ENCODE measurements at regions not wholly inside any gene's neighbourhood (a gene's known extent, or its start where the extent isn't known, plus 50 kb on each side); places are given as distances from the start of the nearest gene placed in this dataset.

DNA sequence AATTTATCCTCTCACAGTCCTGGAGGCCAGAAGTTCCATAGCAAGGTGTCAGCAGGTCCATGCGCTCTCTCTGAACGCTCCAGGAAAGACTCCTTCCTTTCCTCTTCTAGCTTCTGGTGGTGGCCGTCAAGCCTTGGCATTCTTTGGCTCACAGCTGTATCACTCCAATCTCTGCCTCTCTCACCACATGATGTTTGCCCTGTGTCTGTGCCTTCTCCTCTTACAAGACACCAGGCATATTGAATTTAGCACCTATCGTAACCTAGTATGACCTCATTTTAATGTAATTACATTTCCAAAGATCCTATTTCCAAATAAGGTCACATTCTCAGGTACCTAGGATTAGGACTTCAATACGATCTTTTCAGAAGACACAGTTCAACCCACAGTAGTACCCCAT, 428.5 kb downstream of the CD83 start:
- H3K4me1 Mint-ChIP-seq, result peaks cover 32% of the 10 kb centered on the region
- H3K27ac Mint-ChIP-seq, result no peak overlapping the region

More for the DNA sequence above, 428.5 kb downstream of the CD83 start:
- ATAC-seq, result no peak
- no peaks in the 10 kb centered on the region for H3K36me3 ChIP-seq (ENCODE audit: insufficient read depth)
- H3K4me3 ChIP-seq, result no peak overlapping the region
- H3K9me2 ChIP-seq (ENCODE audit: insufficient read depth), result peaks cover 7% of the 10 kb centered on the region
- no peaks in the 10 kb centered on the region for H3K79me2 ChIP-seq (replicated peaks; ENCODE audit: insufficient read depth)
- no peak overlapping the region for H2AFZ ChIP-seq
- H3K27me3 Mint-ChIP-seq (ENCODE audit: insufficient read depth, low read depth, poor library complexity), result peaks cover 3% of the 10 kb centered on the region
- no peak overlapping the region for H3K27ac ChIP-seq (ENCODE audit: low read depth)
- TF ChIP-seq, protein P1, sequence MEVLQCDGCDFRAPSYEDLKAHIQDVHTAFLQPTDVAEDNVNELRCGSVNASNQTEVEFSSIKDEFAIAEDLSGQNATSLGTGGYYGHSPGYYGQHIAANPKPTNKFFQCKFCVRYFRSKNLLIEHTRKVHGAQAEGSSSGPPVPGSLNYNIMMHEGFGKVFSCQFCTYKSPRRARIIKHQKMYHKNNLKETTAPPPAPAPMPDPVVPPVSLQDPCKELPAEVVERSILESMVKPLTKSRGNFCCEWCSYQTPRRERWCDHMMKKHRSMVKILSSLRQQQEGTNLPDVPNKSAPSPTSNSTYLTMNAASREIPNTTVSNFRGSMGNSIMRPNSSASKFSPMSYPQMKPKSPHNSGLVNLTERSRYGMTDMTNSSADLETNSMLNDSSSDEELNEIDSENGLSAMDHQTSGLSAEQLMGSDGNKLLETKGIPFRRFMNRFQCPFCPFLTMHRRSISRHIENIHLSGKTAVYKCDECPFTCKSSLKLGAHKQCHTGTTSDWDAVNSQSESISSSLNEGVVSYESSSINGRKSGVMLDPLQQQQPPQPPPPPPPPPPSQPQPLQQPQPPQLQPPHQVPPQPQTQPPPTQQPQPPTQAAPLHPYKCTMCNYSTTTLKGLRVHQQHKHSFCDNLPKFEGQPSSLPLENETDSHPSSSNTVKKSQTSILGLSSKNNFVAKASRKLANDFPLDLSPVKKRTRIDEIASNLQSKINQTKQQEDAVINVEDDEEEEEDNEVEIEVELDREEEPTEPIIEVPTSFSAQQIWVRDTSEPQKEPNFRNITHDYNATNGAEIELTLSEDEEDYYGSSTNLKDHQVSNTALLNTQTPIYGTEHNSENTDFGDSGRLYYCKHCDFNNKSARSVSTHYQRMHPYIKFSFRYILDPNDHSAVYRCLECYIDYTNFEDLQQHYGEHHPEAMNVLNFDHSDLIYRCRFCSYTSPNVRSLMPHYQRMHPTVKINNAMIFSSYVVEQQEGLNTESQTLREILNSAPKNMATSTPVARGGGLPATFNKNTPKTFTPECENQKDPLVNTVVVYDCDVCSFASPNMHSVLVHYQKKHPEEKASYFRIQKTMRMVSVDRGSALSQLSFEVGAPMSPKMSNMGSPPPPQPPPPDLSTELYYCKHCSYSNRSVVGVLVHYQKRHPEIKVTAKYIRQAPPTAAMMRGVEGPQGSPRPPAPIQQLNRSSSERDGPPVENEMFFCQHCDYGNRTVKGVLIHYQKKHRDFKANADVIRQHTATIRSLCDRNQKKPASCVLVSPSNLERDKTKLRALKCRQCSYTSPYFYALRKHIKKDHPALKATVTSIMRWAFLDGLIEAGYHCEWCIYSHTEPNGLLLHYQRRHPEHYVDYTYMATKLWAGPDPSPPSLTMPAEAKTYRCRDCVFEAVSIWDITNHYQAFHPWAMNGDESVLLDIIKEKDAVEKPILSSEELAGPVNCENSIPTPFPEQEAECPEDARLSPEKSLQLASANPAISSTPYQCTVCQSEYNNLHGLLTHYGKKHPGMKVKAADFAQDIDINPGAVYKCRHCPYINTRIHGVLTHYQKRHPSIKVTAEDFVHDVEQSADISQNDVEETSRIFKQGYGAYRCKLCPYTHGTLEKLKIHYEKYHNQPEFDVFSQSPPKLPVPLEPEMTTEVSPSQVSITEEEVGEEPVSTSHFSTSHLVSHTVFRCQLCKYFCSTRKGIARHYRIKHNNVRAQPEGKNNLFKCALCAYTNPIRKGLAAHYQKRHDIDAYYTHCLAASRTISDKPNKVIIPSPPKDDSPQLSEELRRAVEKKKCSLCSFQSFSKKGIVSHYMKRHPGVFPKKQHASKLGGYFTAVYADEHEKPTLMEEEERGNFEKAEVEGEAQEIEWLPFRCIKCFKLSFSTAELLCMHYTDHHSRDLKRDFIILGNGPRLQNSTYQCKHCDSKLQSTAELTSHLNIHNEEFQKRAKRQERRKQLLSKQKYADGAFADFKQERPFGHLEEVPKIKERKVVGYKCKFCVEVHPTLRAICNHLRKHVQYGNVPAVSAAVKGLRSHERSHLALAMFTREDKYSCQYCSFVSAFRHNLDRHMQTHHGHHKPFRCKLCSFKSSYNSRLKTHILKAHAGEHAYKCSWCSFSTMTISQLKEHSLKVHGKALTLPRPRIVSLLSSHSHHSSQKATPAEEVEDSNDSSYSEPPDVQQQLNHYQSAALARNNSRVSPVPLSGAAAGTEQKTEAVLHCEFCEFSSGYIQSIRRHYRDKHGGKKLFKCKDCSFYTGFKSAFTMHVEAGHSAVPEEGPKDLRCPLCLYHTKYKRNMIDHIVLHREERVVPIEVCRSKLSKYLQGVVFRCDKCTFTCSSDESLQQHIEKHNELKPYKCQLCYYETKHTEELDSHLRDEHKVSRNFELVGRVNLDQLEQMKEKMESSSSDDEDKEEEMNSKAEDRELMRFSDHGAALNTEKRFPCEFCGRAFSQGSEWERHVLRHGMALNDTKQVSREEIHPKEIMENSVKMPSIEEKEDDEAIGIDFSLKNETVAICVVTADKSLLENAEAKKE (CRISPR knock-in tag; IDR thresholded peaks at IDR 0.05), result no peak
- TF ChIP-seq, protein P2, sequence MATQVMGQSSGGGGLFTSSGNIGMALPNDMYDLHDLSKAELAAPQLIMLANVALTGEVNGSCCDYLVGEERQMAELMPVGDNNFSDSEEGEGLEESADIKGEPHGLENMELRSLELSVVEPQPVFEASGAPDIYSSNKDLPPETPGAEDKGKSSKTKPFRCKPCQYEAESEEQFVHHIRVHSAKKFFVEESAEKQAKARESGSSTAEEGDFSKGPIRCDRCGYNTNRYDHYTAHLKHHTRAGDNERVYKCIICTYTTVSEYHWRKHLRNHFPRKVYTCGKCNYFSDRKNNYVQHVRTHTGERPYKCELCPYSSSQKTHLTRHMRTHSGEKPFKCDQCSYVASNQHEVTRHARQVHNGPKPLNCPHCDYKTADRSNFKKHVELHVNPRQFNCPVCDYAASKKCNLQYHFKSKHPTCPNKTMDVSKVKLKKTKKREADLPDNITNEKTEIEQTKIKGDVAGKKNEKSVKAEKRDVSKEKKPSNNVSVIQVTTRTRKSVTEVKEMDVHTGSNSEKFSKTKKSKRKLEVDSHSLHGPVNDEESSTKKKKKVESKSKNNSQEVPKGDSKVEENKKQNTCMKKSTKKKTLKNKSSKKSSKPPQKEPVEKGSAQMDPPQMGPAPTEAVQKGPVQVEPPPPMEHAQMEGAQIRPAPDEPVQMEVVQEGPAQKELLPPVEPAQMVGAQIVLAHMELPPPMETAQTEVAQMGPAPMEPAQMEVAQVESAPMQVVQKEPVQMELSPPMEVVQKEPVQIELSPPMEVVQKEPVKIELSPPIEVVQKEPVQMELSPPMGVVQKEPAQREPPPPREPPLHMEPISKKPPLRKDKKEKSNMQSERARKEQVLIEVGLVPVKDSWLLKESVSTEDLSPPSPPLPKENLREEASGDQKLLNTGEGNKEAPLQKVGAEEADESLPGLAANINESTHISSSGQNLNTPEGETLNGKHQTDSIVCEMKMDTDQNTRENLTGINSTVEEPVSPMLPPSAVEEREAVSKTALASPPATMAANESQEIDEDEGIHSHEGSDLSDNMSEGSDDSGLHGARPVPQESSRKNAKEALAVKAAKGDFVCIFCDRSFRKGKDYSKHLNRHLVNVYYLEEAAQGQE (IDR thresholded peaks at IDR 0.05; ENCODE audit: unreplicated experiment), result no peak
- TF ChIP-seq EZH2 (IDR thresholded peaks at IDR 0.05; ENCODE audit: low read depth, unreplicated experiment) (no peak), NANOG (IDR thresholded peaks at IDR 0.05; ENCODE audit: borderline replicate concordance) (no peak), EZH2phosphoT487 (IDR thresholded peaks at IDR 0.05; ENCODE audit: unreplicated experiment) (no peak), ZNF114 (CRISPR knock-in tag; IDR thresholded peaks at IDR 0.05) (no peak), STAT1 (IDR thresholded peaks at IDR 0.05; ENCODE audit: unreplicated experiment) (no peak), ZNF331 (CRISPR knock-in tag; IDR thresholded peaks at IDR 0.05; ENCODE audit: low read depth) (no peak), JUNB (IDR thresholded peaks at IDR 0.05; ENCODE audit: unreplicated experiment) (no peak), POLR2AphosphoS5 (IDR thresholded peaks at IDR 0.05; ENCODE audit: low read depth) (no peak), CREB1 (CRISPR knock-in tag; IDR thresholded peaks at IDR 0.05; ENCODE audit: low read depth) (no peak)
- TF ChIP-seq, protein P3, sequence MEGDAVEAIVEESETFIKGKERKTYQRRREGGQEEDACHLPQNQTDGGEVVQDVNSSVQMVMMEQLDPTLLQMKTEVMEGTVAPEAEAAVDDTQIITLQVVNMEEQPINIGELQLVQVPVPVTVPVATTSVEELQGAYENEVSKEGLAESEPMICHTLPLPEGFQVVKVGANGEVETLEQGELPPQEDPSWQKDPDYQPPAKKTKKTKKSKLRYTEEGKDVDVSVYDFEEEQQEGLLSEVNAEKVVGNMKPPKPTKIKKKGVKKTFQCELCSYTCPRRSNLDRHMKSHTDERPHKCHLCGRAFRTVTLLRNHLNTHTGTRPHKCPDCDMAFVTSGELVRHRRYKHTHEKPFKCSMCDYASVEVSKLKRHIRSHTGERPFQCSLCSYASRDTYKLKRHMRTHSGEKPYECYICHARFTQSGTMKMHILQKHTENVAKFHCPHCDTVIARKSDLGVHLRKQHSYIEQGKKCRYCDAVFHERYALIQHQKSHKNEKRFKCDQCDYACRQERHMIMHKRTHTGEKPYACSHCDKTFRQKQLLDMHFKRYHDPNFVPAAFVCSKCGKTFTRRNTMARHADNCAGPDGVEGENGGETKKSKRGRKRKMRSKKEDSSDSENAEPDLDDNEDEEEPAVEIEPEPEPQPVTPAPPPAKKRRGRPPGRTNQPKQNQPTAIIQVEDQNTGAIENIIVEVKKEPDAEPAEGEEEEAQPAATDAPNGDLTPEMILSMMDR (conservative IDR thresholded peaks at IDR 0.05; ENCODE audit: low read depth in 2 of 2), result no peak
- TF ChIP-seq, protein P4, sequence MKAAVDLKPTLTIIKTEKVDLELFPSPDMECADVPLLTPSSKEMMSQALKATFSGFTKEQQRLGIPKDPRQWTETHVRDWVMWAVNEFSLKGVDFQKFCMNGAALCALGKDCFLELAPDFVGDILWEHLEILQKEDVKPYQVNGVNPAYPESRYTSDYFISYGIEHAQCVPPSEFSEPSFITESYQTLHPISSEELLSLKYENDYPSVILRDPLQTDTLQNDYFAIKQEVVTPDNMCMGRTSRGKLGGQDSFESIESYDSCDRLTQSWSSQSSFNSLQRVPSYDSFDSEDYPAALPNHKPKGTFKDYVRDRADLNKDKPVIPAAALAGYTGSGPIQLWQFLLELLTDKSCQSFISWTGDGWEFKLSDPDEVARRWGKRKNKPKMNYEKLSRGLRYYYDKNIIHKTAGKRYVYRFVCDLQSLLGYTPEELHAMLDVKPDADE (IDR thresholded peaks at IDR 0.05), result no peak
- no peaks in the 10 kb centered on the region for H3K27me3 ChIP-seq (ENCODE audit: insufficient read depth)
- no peak overlapping the region for H3K4me3 Mint-ChIP-seq
- H3K36me3 Mint-ChIP-seq (ENCODE audit: low read depth), result no peaks in the 10 kb centered on the region
- no peaks in the 10 kb centered on the region for H3F3A ChIP-seq (replicated peaks; ENCODE audit: low read depth)
- peaks cover 10% of the 10 kb centered on the region for H3K4me1 ChIP-seq (ENCODE audit: insufficient read depth)
- no peak for DNase-seq (ENCODE audit: low spot score)
- no peaks in the 10 kb centered on the region for H3K9me3 Mint-ChIP-seq
- no peaks in the 10 kb centered on the region for H4K20me1 ChIP-seq (replicated peaks; ENCODE audit: insufficient read depth)
- no peak overlapping the region for H3K4me2 ChIP-seq
